HEK293T (cell line): ENCODE measurements at regions not wholly inside any gene's neighbourhood (a gene's known extent, or its start where the extent isn't known, plus 50 kb on each side); places are given as distances from the start of the nearest gene placed in this dataset.

ENCODE experiments used
- BHLHE40 ChIP-seq: fragments of 450-650 bp; IDR thresholded peaks from 2 replicates; pipeline ENCODE4 v1.6.1; 2016; ENCODE audit warnings: mild to moderate bottlenecking, moderate library complexity, borderline replicate concordance
- FOXM1 ChIP-seq: fragments of 450-650 bp; IDR thresholded peaks from 2 replicates; pipeline ENCODE4 v1.6.1; 2017; ENCODE audit warnings: mild to moderate bottlenecking, borderline replicate concordance
- HDGF ChIP-seq: fragments of 450-650 bp; IDR thresholded peaks from 2 replicates; pipeline ENCODE4 v1.6.1; 2017; ENCODE audit warnings: antibody characterized with exemption, borderline replicate concordance
- L3MBTL2 ChIP-seq: fragments of 450-650 bp; conservative IDR thresholded peaks from 2 replicates; pipeline ENCODE4 v1.6.1; 2016; ENCODE audit warnings: mild to moderate bottlenecking

- TF ChIP-seq FOXM1 (no peak), BHLHE40 (no peak), HDGF (no peak), L3MBTL2 (no peak)
These were observed 263.7 kb downstream of the CEMIP2 start for GRCh38 chr9:71504636-71505035.
